Skin epidermis (tissue), 12 donors: ENCODE measurements at regions not wholly inside any gene's neighbourhood (a gene's known extent, or its start where the extent isn't known, plus 50 kb on each side); places are given as distances from the start of the nearest gene placed in this dataset.

Experiments used
- H3K27ac ChIP-seq, 21 experiments: fragments of 200-600 bp; sonication (generic) in 11 of 21; one replicate each; pipeline ENCODE4 v1.5.0; 2020; ENCODE audit warnings: mild to moderate bottlenecking in 3 of 21, inconsistent platforms in 2 of 21, moderate library complexity in 2 of 21
- H3K4me3 ChIP-seq, 7 experiments: fragments of 200-600 bp; sonication (generic) in 2 of 7; one replicate each; pipeline ENCODE4 v1.5.0; 2020; ENCODE audit warnings: inconsistent platforms in 2 of 7, mild to moderate bottlenecking in 2 of 7, moderate library complexity in 1 of 7

DNA sequence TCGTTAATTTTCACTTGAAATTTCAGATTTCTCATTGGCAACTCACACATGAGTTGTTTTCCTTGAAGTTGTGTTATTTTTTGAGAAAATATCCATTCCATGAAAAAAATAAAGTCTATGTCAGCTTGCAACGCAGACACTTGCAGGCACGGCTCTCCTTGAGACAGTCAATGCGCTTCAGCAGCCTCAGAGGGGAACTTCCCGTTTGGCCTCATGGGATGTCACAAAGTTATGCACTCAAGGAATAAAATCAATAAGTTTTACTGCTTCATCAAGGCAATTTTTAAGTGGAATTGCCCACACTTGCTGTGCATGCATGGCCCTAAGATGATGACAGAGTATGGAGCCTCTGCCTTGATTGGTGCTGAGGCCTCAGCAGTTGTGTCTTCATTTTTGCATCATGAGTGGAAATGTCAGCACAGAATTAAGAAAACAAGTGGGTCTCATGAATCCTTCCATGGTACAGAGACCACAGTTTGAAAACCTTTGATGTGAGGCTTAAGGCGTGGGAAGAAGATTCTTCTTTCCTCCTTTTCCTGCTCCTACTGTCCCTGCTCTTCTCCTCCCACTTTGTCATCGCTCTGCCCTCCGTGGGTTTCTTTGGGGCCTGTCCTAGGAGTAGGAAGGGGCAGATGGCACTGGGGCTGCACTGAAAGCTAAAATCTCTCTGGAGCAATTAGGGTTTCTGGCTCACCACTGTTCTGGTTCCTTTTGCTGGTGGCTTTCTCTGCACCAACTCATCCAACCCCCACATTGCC, 509.0 kb upstream of the B3GAT1 start:
- Histone ChIP-seq H3K4me3 (no peak overlapping the region), H3K27ac (no peak overlapping the region)

DNA sequence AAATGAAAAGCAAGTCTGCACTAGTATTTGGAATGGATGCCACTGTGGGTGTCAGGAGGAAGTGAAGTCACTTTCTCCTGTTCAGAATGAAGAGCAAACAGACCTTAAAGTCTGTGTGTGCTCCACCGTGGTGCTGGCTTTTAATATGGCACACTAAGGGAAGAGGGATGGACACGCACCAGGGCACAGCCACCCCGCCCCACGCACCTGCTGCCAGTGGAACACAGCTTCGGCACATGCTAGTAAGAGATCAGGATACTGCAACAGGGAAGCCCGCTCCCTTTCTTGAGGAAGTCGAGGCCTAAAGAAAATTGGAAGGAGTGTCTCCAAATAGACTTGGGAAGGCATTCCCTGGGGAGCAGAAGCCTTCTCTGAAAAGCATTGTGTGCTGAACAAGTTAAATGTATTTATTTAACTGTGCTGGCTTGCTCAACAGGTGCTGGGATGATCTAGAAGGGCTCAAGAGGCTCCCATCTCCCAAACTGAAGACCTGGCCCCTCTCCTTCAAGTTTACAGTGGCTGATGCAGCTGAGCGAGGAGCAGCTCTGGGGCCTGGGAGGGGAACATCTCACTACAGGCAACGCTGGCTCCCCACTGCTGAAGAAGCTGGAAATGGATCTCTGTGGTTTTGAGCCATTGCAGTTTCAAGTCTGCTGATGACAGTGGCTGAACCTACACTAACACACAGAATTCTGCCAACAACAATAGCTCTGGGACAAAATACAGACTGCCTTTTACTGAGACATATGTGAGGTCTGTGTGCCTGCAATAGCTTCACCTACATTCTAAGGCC, 504.6 kb upstream of the B3GAT1 start:
- no peak overlapping the region for H3K27ac ChIP-seq
- H3K4me3 ChIP-seq, result no peak overlapping the region

DNA sequence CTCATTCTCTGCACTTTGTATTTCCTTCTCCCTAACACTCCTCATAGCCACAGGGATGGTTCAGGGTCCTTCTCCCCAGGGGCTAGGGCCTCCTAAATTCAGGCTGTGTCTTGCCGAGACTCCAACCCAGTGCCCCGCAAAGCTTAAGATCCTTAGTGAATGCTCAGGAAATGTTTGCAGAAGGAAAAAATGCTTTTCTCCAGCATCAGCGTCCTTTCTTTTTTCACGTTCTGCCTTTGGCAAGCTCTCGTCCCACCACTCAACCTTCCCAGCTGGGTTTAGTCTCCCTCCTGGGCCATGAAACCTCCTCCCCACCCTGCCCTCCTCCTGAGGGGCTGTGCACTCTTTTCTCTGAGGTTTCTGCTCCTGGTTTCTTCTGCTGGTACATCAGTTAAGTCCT, 503.8 kb upstream of the B3GAT1 start:
- H3K27ac ChIP-seq, result no peak overlapping the region
- no peak overlapping the region for H3K4me3 ChIP-seq

DNA sequence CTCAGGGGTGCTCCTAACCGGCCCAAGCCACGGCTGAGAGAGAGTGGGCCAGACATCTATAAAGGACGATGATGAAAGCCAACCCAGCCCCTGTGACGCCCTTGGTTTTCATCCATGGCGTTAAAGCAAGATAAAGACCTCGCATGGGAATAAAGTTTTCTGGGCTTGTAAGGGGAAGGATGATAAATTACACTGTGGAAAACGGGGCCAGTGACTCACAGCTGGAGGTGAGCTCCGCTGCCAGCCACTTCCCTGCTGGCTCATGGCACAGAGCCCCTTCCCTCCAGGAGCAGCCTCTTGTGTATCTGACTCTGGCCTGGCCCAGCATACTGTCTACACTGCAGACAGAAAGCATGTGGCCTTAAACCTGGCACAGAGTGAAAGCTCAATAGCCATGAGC, 503.2 kb upstream of the B3GAT1 start:
- Histone ChIP-seq H3K4me3 (no peak overlapping the region), H3K27ac (no peak overlapping the region)

DNA sequence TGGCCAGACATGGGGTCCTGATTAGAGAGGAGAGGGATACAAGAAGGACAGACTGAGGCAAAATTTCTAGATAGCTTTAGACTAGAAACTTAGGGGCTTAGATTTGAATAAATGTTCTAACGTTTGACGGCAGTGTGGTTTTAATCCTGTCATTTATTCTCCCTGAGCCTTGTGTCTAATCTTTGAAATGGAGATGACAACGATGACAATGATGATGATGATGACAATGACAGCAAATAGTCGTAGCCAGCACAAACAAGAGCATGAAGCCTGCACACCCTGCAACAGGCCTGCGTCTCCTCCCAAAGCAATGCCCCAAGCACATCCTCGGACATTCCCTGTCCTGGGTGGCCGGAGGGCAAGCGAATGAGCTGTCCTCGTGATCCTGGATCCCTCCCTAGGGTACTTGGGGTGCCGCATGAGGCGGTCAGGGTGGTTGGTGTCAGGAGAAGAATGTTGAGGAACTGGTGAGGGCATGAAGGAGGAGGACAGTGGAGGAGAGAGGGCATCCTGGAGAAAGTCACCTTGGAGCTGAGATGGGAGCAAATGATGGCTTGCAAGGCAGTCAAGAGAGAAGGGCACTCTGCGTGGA, 502.1 kb upstream of the B3GAT1 start:
- Histone ChIP-seq H3K4me3 (no peak overlapping the region), H3K27ac (no peak overlapping the region)

DNA sequence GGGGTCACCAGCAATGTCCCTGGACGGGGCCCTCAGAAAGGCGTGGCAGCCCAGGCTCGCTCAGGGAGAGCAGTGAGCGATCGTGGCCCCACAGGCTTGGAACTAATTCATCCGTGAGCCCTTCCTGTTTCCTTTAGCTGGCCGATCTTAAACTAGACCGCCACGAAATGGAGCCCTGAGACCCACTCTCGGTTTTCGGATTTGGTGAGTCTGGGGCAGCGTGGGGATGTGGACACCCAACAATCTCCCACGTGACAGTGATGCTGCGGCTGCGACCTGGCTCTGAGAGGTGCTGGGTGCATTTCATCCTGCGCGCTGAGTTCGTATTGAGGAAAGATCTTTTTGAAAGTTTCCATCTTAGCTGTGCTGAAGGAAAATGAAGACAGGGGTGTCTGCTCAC, 501.3 kb upstream of the B3GAT1 start:
- H3K4me3 ChIP-seq, result no peak overlapping the region
- no peak overlapping the region for H3K27ac ChIP-seq

DNA sequence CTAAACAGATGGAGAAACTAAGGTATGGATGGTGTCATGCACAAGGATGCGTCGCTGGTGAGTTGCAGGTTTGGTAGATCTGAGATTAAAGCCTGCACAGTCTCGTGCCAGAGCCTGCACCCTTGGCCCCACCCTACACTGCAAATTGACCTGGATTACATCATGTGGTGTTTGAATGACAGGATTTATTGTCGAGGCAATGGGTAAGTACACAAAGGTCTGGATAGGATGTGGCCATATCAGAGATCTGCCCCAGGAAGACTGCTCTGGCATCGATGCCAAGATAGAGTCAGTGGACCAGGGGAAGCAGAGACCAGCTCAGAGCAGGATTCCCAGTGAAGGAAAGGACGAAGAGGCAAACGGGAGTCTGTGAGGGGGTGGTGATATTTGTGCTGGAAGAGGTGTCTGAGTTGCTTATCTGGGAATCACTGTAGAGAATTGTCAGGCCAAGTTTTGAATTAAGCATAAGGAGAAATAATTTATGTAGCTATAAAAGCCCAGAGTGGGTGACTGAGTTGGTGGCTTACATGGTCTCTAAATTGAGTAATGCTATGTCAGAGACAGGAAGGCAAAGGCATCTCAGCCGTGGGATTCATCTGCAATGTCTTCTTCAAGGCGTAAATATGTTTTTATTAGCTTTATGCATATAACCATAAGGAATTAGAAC, 499.6 kb upstream of the B3GAT1 start:
- Histone ChIP-seq H3K27ac (no peak overlapping the region), H3K4me3 (no peak overlapping the region)

DNA sequence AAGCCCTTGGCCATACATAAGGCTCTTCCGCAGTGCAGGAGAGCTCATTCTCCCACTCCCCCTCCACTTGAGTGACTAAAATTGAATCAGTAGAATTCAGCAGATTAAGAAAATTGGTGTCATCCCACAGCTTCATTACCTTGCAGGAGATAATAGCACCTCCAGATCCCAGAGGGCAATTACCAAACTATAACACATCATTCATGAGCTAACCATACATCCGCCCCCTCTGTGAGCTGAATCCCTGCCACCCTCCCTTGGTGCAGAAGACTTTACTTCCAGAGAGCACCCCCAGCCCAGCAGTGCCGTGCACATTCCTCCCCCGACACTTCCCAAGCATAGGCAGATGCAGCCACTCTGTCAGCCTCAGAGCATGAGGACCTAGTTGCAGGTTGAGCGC, 496.5 kb upstream of the B3GAT1 start:
- Histone ChIP-seq H3K4me3 (no peak overlapping the region), H3K27ac (no peak overlapping the region)

DNA sequence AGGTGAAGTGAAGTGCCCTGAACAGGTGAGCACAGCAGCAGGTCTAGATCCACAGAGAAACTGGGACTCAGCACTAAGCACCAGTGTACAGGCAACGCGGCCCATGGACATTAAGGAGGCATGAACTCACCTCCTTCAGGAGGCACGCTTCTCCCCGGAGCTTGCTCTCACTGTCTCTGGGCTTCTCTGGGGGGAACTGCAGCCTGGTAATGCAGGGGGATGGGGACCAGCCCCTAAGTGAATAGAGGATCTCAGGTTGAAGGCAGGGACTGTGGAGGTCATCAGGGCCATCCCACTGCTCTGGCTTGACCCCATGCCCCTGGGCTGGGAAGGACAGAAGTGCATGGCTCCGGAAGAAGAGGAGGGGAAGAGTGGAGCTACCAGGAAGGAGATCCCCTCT, 495.6 kb upstream of the B3GAT1 start:
- Histone ChIP-seq H3K4me3 (no peak overlapping the region), H3K27ac (no peak overlapping the region)

DNA sequence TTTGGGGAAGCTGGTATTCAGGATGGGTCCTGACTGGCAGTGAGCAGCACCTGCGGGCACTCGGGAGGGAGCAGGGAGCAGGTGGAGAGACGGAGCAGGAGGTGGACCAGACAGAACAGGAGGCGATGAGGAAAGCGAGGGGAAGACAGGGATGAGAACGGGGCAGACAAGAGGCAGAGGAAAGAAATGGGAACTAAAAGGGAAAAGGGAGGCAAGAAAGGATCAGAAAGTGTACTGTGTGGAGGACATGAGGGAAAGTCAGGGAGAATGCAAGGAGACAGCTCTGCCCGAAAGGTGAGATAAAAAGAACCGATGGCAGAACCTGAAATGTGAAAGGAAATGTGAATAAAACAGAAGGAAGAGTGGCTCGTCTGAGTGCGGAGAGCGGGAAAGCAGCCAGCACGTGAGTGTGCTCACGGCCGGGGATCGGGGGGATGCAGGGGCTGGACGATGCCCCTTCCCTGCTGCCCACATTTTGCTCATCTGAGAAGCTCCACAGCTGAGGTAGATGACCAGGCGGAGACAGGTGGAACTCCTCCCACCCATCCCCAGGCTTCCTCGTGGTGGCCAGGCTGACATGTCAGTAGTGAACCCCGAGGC, 494.4 kb upstream of the B3GAT1 start:
- H3K4me3 ChIP-seq, result no peak overlapping the region
- H3K27ac ChIP-seq, result no peak overlapping the region

DNA sequence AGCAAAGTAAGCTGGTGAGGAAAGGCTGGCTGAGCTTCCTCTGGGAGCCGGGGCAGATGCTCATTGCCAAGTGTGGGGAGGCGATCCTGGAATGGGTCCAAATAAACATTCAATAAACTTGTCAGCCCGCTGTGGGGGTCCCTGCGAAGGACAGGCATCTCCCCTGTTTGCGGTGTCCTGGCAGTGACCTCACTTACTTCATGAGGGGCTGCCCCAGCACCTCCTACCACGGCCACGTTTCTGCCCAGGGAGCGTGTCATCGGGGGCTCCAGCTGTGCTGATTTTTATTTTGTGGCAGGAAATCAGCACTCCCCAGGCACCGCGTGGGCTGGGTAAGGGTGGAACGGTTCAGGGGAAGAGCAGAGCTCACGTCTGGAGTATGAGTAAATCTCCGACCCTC, 493.9 kb upstream of the B3GAT1 start:
- H3K27ac ChIP-seq, result no peak overlapping the region
- H3K4me3 ChIP-seq, result no peak overlapping the region

DNA sequence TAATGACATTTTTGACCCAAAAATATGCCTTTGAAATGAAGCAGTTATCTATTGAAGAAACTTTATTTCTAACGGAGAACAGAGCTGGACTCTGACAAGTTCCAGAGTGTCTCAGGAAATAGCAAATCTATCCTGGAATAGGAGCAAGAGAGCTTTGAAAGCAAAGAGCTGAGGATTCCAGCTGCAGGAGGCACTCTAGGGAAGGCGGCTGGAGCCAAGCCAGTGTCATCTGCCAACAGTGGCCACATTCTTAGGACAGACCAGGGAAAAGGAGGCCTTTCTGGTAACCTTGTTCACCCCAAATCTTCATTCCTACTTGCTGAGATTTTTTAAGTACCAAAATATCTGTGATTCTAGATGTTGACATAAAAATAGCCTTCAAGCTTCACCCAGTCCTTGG, 493.5 kb upstream of the B3GAT1 start:
- no peak overlapping the region for H3K27ac ChIP-seq
- H3K4me3 ChIP-seq, result no peak overlapping the region

DNA sequence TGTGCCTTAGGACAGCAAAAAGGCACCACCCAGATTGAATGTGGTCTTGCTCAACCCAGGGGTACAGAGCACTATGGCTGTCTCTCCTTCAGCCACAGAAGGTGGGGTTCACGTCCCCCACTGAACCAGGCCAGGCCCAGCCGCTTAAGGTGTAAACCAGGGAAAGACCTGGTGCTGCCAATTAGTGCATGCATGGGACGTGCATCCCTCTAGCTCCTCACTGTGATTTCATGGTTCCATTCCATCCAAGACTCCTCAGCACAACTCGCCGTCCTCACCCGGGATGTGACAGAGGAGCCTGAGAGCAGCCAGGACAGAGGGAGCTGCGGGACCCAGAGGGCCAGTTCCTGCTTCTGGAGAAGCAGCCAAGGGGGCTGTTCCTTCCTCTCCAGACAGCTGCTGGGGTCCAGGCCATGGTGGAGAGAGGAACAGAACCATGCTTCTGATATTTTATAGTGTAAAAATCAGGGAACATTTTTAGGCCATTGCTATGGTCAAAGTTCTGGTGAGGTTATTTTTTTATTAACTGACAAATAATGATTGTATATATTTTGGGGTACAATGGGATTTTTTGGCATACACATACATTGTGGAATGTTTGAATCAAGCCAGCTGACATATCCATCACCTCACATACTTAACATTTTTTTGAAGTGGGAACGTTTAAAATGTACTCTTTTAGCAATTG, 492.2 kb upstream of the B3GAT1 start:
- Histone ChIP-seq H3K4me3 (no peak overlapping the region), H3K27ac (no peak overlapping the region)

DNA sequence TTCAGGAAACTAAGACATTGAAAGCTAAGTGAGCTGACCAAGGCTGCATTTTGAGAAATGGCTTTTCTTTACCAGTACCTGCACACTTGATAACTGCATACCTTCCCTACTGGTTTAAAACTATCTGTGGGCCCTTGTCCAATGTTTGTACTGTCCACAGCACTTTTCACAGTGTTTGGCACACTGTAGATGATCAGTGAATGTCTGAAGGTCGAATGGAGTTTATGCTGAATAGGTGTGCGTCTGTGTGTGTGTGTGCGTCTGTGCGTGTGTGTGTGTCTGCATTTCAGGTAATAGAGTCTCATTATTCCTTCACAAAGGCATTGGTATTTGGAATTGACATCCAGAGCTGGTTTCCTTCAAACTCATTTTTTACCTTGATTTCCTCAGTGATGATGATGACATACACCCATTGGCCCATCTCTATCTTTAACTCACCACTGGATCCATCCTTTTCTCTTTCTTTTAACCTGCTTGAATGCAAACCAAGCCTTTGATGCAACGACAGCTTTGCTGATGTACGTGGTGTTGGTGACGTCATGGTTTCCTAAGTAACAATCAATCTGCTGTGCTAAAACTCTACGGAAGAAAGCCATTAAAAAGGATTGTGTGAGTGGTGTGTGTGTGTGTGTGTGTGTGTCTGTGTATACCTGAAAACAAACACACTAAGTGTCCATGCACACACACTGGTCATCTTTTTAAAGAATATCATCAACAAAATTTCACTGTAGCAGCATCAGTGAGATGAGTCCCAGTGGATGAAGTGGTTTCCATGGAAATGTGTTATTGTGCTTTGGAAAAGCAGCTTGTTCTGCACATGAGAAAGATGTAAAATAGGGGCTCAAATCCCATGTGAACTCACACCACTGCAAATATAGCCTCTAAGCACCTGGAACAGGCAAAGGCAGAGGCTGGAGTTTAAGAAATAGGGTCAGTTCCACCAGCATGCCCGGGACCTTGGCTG, 490.2 kb upstream of the B3GAT1 start:
- Histone ChIP-seq H3K4me3 (no peak overlapping the region), H3K27ac (no peak overlapping the region)

DNA sequence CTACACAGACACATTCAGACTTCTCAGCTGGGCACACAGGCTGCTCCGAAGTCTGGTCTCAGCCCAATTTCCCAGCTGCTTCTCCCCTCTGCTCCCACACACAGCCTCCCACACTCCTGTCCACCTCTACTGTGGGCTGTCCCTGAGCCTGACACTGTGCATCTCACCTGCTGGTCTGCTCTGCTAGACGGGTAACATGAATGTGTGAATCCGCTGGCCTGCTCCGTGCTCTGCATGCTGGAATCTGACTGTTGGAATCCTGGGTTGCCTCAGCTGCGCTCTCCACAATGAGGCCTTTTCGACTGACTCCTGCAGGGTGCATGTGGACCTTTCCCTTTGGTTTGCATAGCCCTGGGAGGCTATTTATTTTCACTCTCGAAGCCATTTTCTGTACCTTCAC, 489.5 kb upstream of the B3GAT1 start:
- Histone ChIP-seq H3K4me3 (no peak overlapping the region), H3K27ac (no peak overlapping the region)

DNA sequence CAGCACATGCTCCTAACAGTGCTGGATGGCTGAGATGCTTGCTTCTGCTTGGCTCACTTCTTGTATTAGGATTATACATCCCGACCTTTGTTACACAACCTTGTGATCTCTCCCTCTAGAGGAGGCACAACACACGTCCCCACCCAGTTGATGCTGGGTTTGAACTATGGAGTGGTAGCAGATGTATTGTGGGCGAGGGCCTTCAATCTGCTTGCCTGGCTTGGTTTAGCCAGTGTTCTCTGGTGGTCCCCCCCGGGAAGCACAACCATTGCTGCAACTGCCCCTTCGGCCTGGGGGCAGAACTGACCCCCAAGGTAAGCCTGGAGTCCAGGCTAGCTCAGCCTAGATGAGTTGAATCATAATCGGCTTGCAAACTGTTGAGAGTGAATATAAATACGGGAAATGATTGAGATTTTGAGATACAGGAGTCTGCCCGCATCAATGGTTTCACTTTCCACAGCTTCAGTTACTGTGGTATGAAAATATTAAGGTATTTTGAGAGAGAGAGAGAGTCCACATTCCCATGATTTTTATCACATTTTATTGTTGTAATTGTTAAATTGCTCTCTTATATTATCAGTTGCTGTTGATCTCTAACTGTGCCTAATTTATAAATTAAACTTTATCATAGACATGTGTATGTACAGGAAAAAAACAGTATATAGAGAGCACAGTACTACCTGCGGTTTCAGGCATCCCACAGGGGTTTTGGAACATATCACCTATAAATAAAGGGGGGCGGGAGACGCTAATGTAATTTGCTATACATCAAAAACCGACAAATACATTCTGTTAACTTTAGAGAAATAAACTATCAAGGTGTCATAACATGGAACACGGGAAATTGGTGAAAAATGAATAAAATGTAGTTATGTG, 482.0 kb upstream of the B3GAT1 start:
- H3K27ac ChIP-seq, result no peak overlapping the region
- H3K4me3 ChIP-seq, result no peak overlapping the region

DNA sequence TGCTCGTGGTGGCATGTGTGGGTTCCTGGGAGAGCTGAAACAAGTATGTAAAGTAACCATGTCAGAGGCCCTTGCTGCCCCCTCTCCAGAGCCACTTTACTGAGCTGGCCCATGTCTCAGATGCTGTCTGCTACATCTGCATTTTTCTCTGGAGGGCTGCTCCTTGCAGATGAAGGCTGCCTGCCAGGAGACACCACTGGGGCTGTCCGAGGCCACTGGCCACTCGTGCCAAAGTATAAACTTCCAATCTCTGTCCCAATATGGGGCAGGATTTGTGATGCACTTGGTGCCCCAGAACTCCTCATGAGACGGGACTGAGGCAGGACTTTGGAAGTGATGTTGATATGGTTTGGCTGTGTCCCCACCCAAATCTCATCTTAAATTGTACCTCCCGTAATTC, 478.4 kb upstream of the B3GAT1 start:
- no peak overlapping the region for H3K27ac ChIP-seq
- no peak overlapping the region for H3K4me3 ChIP-seq

DNA sequence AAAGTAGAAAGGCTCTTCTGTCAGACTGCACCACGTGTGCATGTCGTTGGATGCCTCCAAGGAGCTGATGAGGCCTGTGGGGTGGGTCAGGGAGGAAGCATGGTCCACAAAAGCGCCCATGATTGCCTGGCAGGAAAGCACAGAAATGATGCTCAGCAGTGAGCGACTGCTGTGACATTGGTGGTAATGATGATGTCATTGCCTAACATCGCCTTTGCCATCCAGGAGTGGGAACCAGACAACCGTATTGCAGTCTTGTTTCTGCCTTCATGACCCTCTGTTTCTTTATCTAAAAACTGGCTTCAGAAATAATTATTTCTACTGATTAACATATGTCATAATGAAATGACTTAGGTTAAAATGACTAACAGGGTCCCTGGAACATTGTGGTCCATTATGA, 477.8 kb upstream of the B3GAT1 start:
- Histone ChIP-seq H3K4me3 (no peak overlapping the region), H3K27ac (no peak overlapping the region)
